Activated CD8-positive, alpha-beta T cell treated with anti-CD3 and anti-CD28 coated beads for 36 hours (primary cell): ENCODE measurements at regions not wholly inside any gene's neighbourhood (a gene's known extent, or its start where the extent isn't known, plus 50 kb on each side); places are given as distances from the start of the nearest gene placed in this dataset.
"Not testable (repeated sequence)": the region's sequence is repeated elsewhere in the genome, so short reads cannot be mapped to it uniquely, and the experiment has no call there.

Source experiments
- ATAC-seq: fragments of 200-7000 bp; cut with Tn5 transposase; one replicate; pipeline ENCODE4 v1.10.0; 2021; ENCODE audit warnings: mild to moderate bottlenecking, moderate library complexity
- CTCF ChIA-PET: fragments of 350-600 bp; sonication (Branson Sonifier 250); formaldehyde crosslinking; loops from one replicate; lab custom pipeline; 2021; ENCODE audit warnings: antibody characterized with exemption; lab: Charles Lee
- POLR2A ChIA-PET: fragments of 350-600 bp; sonication (Branson Sonifier 250); formaldehyde crosslinking; loops from one replicate; lab custom pipeline; 2021; ENCODE audit warnings: antibody characterized with exemption; lab: Charles Lee
- DNase-seq: peaks from one replicate; pipeline ENCODE4 v3.0.0-alpha.2; 2020
- H3K27ac Mint-ChIP-seq: one replicate; pipeline ENCODE4 v1.8.0; 2021; ENCODE audit warnings: mild to moderate bottlenecking, mixed read lengths
- H3K27me3 Mint-ChIP-seq: one replicate; pipeline ENCODE4 v1.8.0; 2021; ENCODE audit warnings: mixed read lengths
- H3K36me3 Mint-ChIP-seq: one replicate; pipeline ENCODE4 v1.8.0; 2021; ENCODE audit warnings: low read depth, mixed read lengths
- H3K4me1 Mint-ChIP-seq: one replicate; pipeline ENCODE4 v1.8.0; 2021; ENCODE audit warnings: low read depth, mixed read lengths
- H3K4me3 Mint-ChIP-seq: one replicate; pipeline ENCODE4 v1.8.0; 2021; ENCODE audit warnings: mild to moderate bottlenecking, moderate library complexity, mixed read lengths
- H3K9me3 Mint-ChIP-seq: one replicate; pipeline ENCODE4 v1.8.0; 2021; ENCODE audit warnings: mixed read lengths
- CTCF ChIP-seq: fragments of 200-600 bp; IDR thresholded peaks from one replicate; pipeline ENCODE4 v1.8.0; 2022; ENCODE audit warnings: antibody characterized with exemption, mild to moderate bottlenecking
- intact Hi-C: fragments of 100-400 bp; cut with micrococcal nuclease; formaldehyde crosslinking; loops from one replicate; pipeline ENCODE4 v1.10.0; 2022

GRCh38 chr7:69243016-69243415, 355.3 kb upstream of the AUTS2 start:
- TF ChIP-seq CTCF, result no peak
- Mint-ChIP-seq H3K4me1 (no peaks in the 10 kb centered on the region), H3K4me3 (no peak overlapping the region), H3K27me3 (no peaks in the 10 kb centered on the region), H3K9me3 (no peaks in the 10 kb centered on the region), H3K27ac (no peak overlapping the region), H3K36me3 (no peaks in the 10 kb centered on the region)
- intact Hi-C loops, result no loop called here
- DNase-seq, result no peak
- CTCF ChIA-PET, result interaction anchor here (0.5 kb wide), 1 partner anchor 29 kb away, joined by 3 read pairs; no protein-coding TSS in a partner anchor
- ATAC-seq, result no peak
- POLR2A ChIA-PET, result no interaction called here

- POLR2A ChIA-PET, result interaction anchor here (0.5 kb wide), 1 partner anchor 62 kb away, joined by 4 read pairs; no protein-coding TSS in a partner anchor
- ATAC-seq (no peak), DNase-seq (no peak)
- H3K27me3 Mint-ChIP-seq, result no peaks in the 10 kb centered on the region
- no peaks in the 10 kb centered on the region for H3K9me3 Mint-ChIP-seq
- CTCF ChIA-PET, result no interaction called here
- H3K36me3 Mint-ChIP-seq, result no peaks in the 10 kb centered on the region
- H3K27ac Mint-ChIP-seq, result no peak overlapping the region
- no peak for TF ChIP-seq CTCF
- intact Hi-C loops, result no loop called here
- H3K4me3 Mint-ChIP-seq, result no peak overlapping the region
- no peaks in the 10 kb centered on the region for H3K4me1 Mint-ChIP-seq
These were observed 353.6 kb upstream of the AUTS2 start for GRCh38 chr7:69244701-69245100.

GRCh38 chr7:69245646-69246045, 352.6 kb upstream of the AUTS2 start:
- Mint-ChIP-seq H3K9me3 (no peaks in the 10 kb centered on the region), H3K27me3 (no peaks in the 10 kb centered on the region), H3K4me1 (no peaks in the 10 kb centered on the region), H3K36me3 (no peaks in the 10 kb centered on the region), H3K27ac (no peak overlapping the region), H3K4me3 (no peak overlapping the region)
- no peak for DNase-seq
- ChIA-PET CTCF (no interaction called here), POLR2A (no interaction called here)
- ATAC-seq, result no peak
- intact Hi-C loops, result no loop called here
- TF ChIP-seq CTCF, result no peak

- Mint-ChIP-seq H3K9me3 (no peaks in the 10 kb centered on the region), H3K27me3 (no peaks in the 10 kb centered on the region), H3K36me3 (no peaks in the 10 kb centered on the region), H3K4me1 (no peaks in the 10 kb centered on the region), H3K4me3 (no peak overlapping the region), H3K27ac (no peak overlapping the region)
- POLR2A ChIA-PET, result no interaction called here
- intact Hi-C loops, result no loop called here
- no peak for TF ChIP-seq CTCF
- CTCF ChIA-PET, result no interaction called here
- no peak for DNase-seq
- ATAC-seq, result no peak
These were observed 351.5 kb upstream of the AUTS2 start for GRCh38 chr7:69246758-69247157.

- H3K36me3 Mint-ChIP-seq, POLR2A ChIA-PET, intact Hi-C loops, ATAC-seq, DNase-seq, CTCF ChIA-PET, H3K27ac Mint-ChIP-seq, H3K9me3 Mint-ChIP-seq, H3K4me1 Mint-ChIP-seq, H3K4me3 Mint-ChIP-seq, H3K27me3 Mint-ChIP-seq: not testable (repeated sequence)
These were observed 349.9 kb upstream of the AUTS2 start for GRCh38 chr7:69248382-69248828.

GRCh38 chr7:69250958-69251357, 347.3 kb upstream of the AUTS2 start:
- POLR2A ChIA-PET, result no interaction called here

More at GRCh38 chr7:69250958-69251357, 347.3 kb upstream of the AUTS2 start:
- H3K27me3 Mint-ChIP-seq, result no peaks in the 10 kb centered on the region
- H3K9me3 Mint-ChIP-seq, result peaks cover 5% of the 10 kb centered on the region
- ATAC-seq, result no peak
- no peaks in the 10 kb centered on the region for H3K36me3 Mint-ChIP-seq
- TF ChIP-seq CTCF, result no peak
- H3K27ac Mint-ChIP-seq, result no peak overlapping the region
- H3K4me1 Mint-ChIP-seq, result no peaks in the 10 kb centered on the region
- intact Hi-C loops, result no loop called here
- CTCF ChIA-PET, result no interaction called here
- no peak overlapping the region for H3K4me3 Mint-ChIP-seq
- DNase-seq, result no peak
